Epithelial cell of esophagus (primary cell): ENCODE measurements at regions not wholly inside any gene's neighbourhood (a gene's known extent, or its start where the extent isn't known, plus 50 kb on each side); places are given as distances from the start of the nearest gene placed in this dataset.

Experiments used
- DNase-seq: peaks from one replicate; pipeline ENCODE4 v3.0.0; 2010; ENCODE audit warnings: low read depth
- H3K4me3 ChIP-seq: 2 replicates; pipeline ENCODE4 v1.5.1; 2011; ENCODE audit warnings: mild to moderate bottlenecking, low read length, control low read depth
- TF ChIP-seq, protein P1 (sequence below): IDR thresholded peaks from 2 replicates; pipeline ENCODE4 v1.5.1; 2011; ENCODE audit warnings: low read depth, mild to moderate bottlenecking, low read length, control low read depth, inconsistent platforms; ENCODE audit not compliant: insufficient read depth; ENCODE audit errors: missing control alignments

DNA sequence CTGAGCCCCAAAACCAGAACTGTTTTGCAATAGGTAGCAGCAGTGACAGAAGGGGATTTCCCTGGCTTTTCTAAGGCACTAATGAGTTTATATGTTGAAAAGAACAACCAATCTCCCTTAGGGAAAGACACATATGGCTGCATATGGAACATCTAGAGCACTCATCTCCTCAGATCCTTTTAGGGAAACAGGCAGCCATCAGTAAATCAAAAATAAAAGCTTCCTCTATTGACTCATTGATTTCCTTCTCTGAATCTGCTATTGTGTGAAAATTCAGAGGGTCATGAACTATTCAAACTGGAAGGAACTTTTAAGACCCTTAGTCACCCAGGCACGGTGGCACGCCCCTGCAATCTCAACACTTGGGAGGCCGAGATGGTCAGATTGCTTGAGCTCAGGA lies 110.9 kb upstream of the NANOS1 start:
- TF ChIP-seq, protein P1, sequence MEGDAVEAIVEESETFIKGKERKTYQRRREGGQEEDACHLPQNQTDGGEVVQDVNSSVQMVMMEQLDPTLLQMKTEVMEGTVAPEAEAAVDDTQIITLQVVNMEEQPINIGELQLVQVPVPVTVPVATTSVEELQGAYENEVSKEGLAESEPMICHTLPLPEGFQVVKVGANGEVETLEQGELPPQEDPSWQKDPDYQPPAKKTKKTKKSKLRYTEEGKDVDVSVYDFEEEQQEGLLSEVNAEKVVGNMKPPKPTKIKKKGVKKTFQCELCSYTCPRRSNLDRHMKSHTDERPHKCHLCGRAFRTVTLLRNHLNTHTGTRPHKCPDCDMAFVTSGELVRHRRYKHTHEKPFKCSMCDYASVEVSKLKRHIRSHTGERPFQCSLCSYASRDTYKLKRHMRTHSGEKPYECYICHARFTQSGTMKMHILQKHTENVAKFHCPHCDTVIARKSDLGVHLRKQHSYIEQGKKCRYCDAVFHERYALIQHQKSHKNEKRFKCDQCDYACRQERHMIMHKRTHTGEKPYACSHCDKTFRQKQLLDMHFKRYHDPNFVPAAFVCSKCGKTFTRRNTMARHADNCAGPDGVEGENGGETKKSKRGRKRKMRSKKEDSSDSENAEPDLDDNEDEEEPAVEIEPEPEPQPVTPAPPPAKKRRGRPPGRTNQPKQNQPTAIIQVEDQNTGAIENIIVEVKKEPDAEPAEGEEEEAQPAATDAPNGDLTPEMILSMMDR, result no peak
- no peak overlapping the region for H3K4me3 ChIP-seq
- no peak for DNase-seq

DNA sequence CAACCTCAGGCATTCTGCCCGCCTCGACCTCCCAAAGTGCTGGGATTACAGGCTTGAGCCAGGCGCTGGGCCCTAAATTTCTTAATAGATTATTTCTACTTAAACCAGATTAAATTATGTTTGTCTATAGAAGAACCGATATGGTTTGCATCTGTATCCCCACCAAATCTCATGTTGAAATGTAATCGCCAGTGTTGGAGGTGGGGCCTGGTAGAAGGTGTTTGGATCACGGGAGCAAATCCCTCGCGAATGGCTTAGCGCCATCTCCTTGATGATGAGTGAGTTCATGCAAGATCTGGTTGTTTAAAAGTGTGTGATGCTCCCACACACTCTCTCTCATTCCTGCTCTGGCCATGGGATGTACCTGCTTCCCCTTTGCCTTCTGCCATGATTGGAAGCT lies 109.3 kb upstream of the NANOS1 start:
- DNase-seq, result no peak
- H3K4me3 ChIP-seq, result no peak overlapping the region
- TF ChIP-seq, protein P1, result no peak

DNA sequence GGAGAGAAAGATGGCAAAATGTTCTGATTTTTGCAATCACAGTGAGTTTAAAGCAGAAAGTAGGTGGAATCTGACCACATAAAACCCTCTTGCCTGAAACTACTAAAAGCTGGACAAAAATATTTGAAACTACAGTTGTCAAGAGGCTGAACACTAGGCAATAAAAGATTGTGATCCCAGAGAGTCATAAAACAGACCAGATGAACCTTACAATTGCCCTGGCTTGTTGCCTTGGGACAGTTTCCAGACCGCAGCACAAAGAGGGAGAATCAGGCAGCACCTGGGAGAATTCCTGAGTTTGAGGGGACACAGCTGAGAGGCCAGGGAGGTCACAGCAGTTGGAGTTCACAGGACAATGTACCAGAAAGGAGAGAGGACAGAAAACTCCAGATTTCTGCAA lies 107.3 kb upstream of the NANOS1 start:
- H3K4me3 ChIP-seq, result no peak overlapping the region
- TF ChIP-seq, protein P1, result no peak

DNA sequence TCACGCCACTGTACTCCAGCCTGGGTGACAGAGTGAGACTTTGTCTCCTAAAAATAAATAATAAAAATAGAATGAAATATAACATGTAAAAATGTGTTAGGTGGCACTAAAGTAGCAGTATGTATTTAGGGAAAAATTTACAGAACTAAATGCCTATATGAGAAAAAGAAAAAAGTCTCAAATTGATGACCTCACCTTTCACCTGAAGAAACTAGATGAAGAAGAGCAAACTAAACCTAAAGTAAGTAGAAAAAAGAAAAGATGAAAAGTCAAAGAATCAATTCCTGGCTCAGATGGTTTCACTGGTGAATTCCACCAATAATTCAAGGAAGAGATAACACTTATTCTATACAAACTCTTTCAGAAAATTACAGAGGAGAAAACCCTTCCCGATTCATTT lies 106.5 kb upstream of the NANOS1 start:
- TF ChIP-seq, protein P1, result no peak
- no peak overlapping the region for H3K4me3 ChIP-seq
- no peak for DNase-seq

More for the DNA sequence above, 107.3 kb upstream of the NANOS1 start:
- DNase-seq, result no peak

DNA sequence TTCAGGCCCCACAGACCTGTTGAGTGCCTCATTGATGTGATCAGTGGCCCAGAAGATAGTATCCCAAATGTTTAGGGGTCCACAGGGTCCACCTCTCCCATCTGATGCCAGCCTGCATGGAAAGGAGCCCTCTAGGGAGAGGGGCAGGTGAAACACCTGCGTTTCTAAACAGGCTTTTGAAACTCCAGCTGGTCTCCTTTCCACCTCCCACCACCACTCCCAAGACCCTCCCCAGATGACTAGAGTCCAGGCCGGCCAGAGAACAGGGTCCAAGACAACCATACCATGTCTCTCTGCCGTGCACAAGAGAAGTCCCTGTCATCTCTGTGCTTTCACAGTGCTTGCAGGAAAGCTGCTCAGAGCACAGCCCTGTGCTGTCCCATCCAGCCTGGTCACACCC lies 105.0 kb upstream of the NANOS1 start:
- TF ChIP-seq, protein P1, result no peak
- no peak for DNase-seq
- H3K4me3 ChIP-seq, result no peak overlapping the region

DNA sequence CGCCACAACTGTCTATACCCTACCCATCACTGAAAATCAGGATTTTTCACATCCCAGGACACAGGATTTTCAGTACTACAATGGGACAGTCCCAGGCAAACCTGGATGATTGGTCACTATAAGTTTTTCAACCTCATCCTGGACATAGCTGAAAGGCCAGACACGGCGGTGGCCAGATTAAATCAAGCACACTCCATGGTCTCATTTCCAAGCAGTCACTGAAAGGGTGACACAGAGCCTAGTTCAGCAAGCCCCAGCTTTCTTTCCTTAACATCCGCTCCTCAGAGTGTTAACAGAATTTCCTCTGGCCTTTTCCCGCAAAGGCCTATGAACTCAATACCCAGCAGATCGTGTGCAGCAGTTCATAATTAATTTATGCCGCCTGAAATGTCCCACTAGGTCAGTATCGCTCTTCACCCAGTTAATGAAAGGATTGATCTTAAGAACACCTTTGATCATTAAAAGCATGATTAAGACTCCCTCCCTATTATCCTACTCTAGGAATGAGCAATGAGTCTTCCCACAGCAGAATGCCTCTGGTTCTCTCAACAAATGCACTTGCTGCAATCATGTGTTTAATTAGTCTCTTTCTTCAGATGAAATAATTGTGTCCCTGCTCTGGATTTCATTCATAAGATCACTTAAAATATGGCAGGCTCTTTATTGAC lies 104.0 kb upstream of the NANOS1 start:
- DNase-seq, result no peak
- TF ChIP-seq, protein P1, result no peak
- H3K4me3 ChIP-seq, result no peak overlapping the region

DNA sequence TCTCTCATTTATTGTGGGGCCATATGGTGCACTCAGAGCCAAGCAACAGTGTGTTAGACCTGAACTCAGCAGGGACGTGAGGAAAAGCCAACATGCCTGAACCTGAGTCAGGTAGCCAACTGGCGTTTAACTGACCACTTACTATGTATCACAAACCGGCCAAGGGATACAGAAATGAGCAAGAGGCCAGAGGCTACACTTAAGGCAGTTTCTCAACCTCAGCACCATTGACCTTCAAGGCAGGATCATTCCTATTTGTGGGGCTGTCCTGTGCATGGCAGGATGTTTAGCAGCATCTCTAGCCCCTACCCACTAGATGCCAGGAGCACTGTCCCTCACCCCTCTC lies 103.5 kb upstream of the NANOS1 start:
- H3K4me3 ChIP-seq, result no peak overlapping the region
- TF ChIP-seq, protein P1, result no peak
- DNase-seq, result no peak
